ENCODE measurements at regions not wholly inside any gene's neighbourhood (a gene's known extent, or its start where the extent isn't known, plus 50 kb on each side); places are given as distances from the start of the nearest gene placed in this dataset.
"Not testable (repeated sequence)": the region's sequence is repeated elsewhere in the genome, so short reads cannot be mapped to it uniquely, and the experiment has no call there.

GRCh38 chr5:174644923-174645322 lies 79.5 kb upstream of the MSX2 start:
- DNase-seq (ENCODE audit: low read depth) = no peak
- TF ChIP-seq, protein P1, sequence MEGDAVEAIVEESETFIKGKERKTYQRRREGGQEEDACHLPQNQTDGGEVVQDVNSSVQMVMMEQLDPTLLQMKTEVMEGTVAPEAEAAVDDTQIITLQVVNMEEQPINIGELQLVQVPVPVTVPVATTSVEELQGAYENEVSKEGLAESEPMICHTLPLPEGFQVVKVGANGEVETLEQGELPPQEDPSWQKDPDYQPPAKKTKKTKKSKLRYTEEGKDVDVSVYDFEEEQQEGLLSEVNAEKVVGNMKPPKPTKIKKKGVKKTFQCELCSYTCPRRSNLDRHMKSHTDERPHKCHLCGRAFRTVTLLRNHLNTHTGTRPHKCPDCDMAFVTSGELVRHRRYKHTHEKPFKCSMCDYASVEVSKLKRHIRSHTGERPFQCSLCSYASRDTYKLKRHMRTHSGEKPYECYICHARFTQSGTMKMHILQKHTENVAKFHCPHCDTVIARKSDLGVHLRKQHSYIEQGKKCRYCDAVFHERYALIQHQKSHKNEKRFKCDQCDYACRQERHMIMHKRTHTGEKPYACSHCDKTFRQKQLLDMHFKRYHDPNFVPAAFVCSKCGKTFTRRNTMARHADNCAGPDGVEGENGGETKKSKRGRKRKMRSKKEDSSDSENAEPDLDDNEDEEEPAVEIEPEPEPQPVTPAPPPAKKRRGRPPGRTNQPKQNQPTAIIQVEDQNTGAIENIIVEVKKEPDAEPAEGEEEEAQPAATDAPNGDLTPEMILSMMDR (conservative IDR thresholded peaks at IDR 0.05; ENCODE audit: control insufficient read depth, insufficient read depth, low read depth, low read length) = no peak
- H3K4me3 ChIP-seq (ENCODE audit: control insufficient read depth, low read depth, low read length) = no peak overlapping the region

- no peak overlapping the region for H3K4me3 ChIP-seq (ENCODE audit: control insufficient read depth, low read depth, low read length)
- TF ChIP-seq, protein P1 (conservative IDR thresholded peaks at IDR 0.05; ENCODE audit: control insufficient read depth, insufficient read depth, low read depth, low read length) = no peak
- no peak for DNase-seq (ENCODE audit: low read depth)
Observed at GRCh38 chr5:174645677-174646076, 78.7 kb upstream of the MSX2 start.

DNA sequence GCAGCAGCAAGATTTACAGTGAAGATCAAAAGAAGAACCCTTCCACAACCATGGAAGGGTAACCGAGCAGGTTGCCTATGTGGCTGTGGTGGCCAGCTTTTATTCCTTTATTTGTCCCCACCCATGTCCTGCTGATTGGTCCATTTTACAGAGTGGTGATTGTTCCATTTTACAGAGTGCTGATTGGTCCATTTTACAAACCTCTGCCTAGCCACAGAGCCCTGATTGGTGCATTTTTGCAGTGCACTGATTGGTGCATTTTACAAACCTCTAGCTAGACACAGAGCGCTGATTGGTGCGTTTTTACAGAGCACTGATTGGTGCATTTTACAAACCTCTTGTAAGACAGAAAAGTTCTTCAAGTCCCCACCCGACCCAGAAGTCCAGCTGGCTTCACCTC lies 75.8 kb upstream of the MSX2 start:
- not testable (repeated sequence) for H3K4me3 ChIP-seq (ENCODE audit: control insufficient read depth, low read depth, low read length); DNase-seq (ENCODE audit: low read depth)

DNA sequence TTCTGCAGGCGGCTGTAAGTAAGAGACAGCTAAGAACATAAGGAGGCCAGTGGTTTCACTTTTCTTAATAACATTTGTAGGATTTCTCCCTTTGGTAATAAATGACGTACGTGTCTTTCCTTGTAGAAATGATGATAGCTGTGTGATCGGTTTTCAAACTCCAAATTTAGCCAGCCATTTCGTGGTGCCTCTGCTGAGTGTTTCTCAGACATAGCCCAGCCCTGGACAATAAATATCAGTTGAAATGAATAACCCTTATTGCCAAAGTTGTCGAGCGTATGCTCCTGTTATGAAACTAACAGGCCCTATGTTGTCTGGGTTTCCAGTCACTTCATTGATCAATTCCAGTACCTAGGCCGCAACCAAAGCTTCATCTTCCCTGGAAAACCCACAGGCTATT lies 75.0 kb upstream of the MSX2 start:
- TF ChIP-seq, protein P1 (conservative IDR thresholded peaks at IDR 0.05; ENCODE audit: control insufficient read depth, insufficient read depth, low read depth, low read length) = no peak
- H3K4me3 ChIP-seq (ENCODE audit: control insufficient read depth, low read depth, low read length) = no peak overlapping the region
- no peak for DNase-seq (ENCODE audit: low read depth)

DNA sequence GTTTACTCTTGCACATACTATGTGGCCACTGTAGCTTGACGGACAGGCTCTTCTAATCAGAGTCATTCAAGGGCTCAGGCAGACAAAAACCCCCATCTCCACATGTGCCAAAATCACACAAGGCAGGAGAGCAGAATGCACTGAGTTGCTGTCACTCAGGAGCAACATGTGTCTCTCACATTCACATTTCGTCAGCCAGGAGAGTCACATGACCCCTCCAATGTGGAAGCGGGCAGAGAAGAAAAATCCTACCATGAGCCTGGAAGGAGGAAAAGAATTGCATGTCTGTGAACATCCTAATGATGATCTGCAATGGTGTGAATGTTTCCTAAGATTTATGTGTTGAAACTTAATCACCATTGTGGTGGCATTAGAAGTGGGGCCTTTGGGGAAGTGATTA lies 69.9 kb upstream of the MSX2 start:
- DNase-seq (ENCODE audit: low read depth) = no peak
- TF ChIP-seq, protein P1 (conservative IDR thresholded peaks at IDR 0.05; ENCODE audit: control insufficient read depth, insufficient read depth, low read depth, low read length) = no peak

DNA sequence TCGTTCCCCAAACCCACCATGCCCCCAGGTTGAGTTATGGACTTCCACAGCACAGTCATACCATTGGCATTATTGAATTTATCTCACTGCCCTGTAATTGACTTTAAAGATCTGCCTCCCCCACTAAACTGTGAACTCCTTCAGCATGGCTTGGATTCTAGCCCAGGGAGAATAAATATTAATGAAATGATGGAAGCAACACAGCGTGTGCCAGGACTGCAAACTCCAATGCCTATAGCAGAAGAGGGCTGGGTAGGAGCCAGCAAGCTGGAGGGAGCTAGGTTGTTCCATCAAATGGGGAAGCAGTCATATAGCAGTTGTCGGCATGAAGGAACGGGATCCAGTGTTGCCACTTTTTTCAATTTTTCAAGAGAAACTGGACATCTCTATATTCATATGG lies 69.0 kb upstream of the MSX2 start:
- H3K4me3 ChIP-seq (ENCODE audit: control insufficient read depth, low read depth, low read length) = no peak overlapping the region
- TF ChIP-seq, protein P1 (conservative IDR thresholded peaks at IDR 0.05; ENCODE audit: control insufficient read depth, insufficient read depth, low read depth, low read length) = no peak
- no peak for DNase-seq (ENCODE audit: low read depth)

More for the DNA sequence above, 69.9 kb upstream of the MSX2 start:
- no peak overlapping the region for H3K4me3 ChIP-seq (ENCODE audit: control insufficient read depth, low read depth, low read length)

DNA sequence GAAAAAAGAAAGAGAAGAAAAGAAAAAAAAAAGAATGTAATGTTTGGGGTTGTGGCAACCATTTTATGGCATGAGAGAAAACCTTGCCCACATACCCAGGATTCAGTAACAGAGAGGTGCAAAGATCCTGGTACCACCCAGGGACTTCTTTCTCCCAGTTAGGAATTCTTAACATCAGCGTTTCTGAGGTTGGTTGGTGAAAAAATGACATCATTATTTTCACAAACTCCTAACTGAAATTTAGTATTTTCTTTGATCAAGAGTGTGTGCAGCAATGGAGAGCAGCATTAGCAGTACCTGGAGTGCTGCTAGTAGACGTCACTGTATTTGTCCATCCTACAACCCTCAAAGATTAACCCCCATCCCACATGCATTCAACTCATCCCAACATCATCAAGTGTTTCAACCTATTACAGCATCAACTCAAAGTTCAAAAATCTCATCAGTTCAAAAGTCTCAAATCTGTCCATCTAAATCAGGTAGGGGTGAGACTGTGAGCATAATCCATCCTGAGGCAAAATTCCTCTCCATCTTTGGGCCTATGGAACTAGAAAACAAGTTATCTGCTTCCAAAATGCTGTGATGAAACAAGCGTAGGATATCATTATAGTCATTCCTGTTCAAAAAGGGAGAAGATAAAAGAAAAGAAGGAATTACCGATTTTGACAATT lies 60.1 kb upstream of the MSX2 start:
- TF ChIP-seq, protein P1 (conservative IDR thresholded peaks at IDR 0.05; ENCODE audit: control insufficient read depth, insufficient read depth, low read depth, low read length) = no peak
- no peak overlapping the region for H3K4me3 ChIP-seq (ENCODE audit: control insufficient read depth, low read depth, low read length)
- DNase-seq (ENCODE audit: low read depth) = no peak

Data from fibroblast of mammary gland (primary cell).